Smooth muscle cell (in vitro differentiated cells): ENCODE measurements at regions not wholly inside any gene's neighbourhood (a gene's known extent, or its start where the extent isn't known, plus 50 kb on each side); places are given as distances from the start of the nearest gene placed in this dataset.

Experiments
- DNase-seq: peaks from one replicate; lab custom pipeline; 2025; ENCODE audit not compliant: unreplicated experiment; lab: John Stamatoyannopoulos, UW
- H2AFZ ChIP-seq: fragments of 200-600 bp; sonication (generic); 2 replicates; pipeline ENCODE4 v1.6.0; 2016; ENCODE audit warnings: antibody characterized with exemption, low read depth, mild to moderate bottlenecking
- H3F3A ChIP-seq: fragments of 200-600 bp; sonication (generic); 2 replicates; pipeline ENCODE4 v1.6.0; 2017; ENCODE audit warnings: antibody characterized with exemption, low read depth
- H3K27ac ChIP-seq: fragments of 200-600 bp; sonication (generic); 2 replicates; pipeline ENCODE4 v1.5.1; 2016; ENCODE audit warnings: low read depth, mild to moderate bottlenecking
- H3K27me3 ChIP-seq: fragments of 200-600 bp; sonication (generic); 2 replicates; pipeline ENCODE4 v1.6.1; 2016; ENCODE audit warnings: low read depth, mild to moderate bottlenecking
- H3K36me3 ChIP-seq: fragments of 200-600 bp; sonication (generic); 2 replicates; pipeline ENCODE4 v1.5.1; 2016; ENCODE audit warnings: low read depth
- H3K4me1 ChIP-seq: fragments of 200-600 bp; sonication (generic); 2 replicates; pipeline ENCODE4 v1.5.1; 2016; ENCODE audit warnings: low read depth
- H3K4me2 ChIP-seq: fragments of 200-600 bp; sonication (generic); 2 replicates; pipeline ENCODE4 v1.6.0; 2016; ENCODE audit warnings: mild to moderate bottlenecking
- H3K4me3 ChIP-seq: fragments of 200-600 bp; sonication (generic); 2 replicates; pipeline ENCODE4 v1.5.1; 2016; ENCODE audit warnings: mild to moderate bottlenecking
- H3K79me2 ChIP-seq: fragments of 200-600 bp; sonication (generic); 2 replicates; pipeline ENCODE4 v1.6.0; 2016; ENCODE audit warnings: low read depth, mild to moderate bottlenecking
- H3K9ac ChIP-seq: fragments of 200-600 bp; sonication (generic); 2 replicates; pipeline ENCODE4 v1.6.0; 2016; ENCODE audit warnings: low read depth
- H3K9me3 ChIP-seq: fragments of 200-600 bp; sonication (generic); replicated peaks from 2 replicates; pipeline ENCODE4 v1.5.1; 2016; ENCODE audit warnings: low read depth
- H4K20me1 ChIP-seq: fragments of 200-600 bp; sonication (generic); 2 replicates; pipeline ENCODE4 v1.6.0; 2016; ENCODE audit warnings: low read depth
- CTCF ChIP-seq: fragments of 200-600 bp; sonication (generic); IDR thresholded peaks from 2 replicates; pipeline ENCODE4 v1.5.1; 2017; ENCODE audit warnings: borderline replicate concordance, mild to moderate bottlenecking, antibody characterized with exemption; ENCODE audit not compliant: insufficient read depth, poor library complexity, severe bottlenecking
- WGBS: methylation state at CpG from one replicate; pipeline ENCODE4 v1.1.7; 2016; ENCODE audit warnings: low lambda C conversion rate; 5-methylcytosine and 5-hydroxymethylcytosine counted together

GRCh38 chr7:357531-358209 lies 67.7 kb downstream of the FOXL3 start:
- Histone ChIP-seq H3K9me3 (no peaks in the 10 kb centered on the region), H3K4me3 (no peak overlapping the region), H3K36me3 (no peaks in the 10 kb centered on the region), H3K27me3 (no peaks in the 10 kb centered on the region), H2AFZ (no peak overlapping the region), H3K4me1 (no peaks in the 10 kb centered on the region), H3K4me2 (no peak overlapping the region), H4K20me1 (no peaks in the 10 kb centered on the region), H3F3A (no peaks in the 10 kb centered on the region), H3K9ac (no peak overlapping the region), H3K27ac (no peak overlapping the region), H3K79me2 (no peaks in the 10 kb centered on the region)
- WGBS: 80% methylated on average over 12 of the region's 12 CpGs
- no peak for DNase-seq
- TF ChIP-seq CTCF: no peak

DNA sequence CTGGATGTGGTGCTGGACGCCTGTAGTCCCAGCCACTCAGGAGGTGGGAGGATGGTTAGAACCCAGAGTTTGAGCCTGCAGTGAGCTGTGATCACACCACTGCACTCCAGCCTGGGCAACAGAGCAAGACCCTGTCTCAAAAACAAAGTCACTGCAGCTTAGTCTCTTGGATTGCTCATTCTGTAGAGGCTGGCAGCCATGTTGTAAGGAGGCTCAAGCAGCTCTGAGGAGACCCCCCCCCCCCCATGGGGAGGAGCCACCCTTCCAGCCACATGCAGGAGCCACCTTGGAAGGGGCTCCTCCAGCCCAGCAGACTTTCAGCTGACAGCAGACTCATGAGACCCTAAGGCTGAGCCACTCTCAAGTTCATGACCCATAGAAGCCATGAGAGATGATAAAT lies 68.4 kb downstream of the FOXL3 start:
- no peak overlapping the region for H3K27ac ChIP-seq
- no peak overlapping the region for H2AFZ ChIP-seq
- DNase-seq: no peak
- WGBS: 82% methylated on average over 1 of the region's 1 CpG
- H3K27me3 ChIP-seq: no peaks in the 10 kb centered on the region
- H3K9ac ChIP-seq: no peak overlapping the region
- no peaks in the 10 kb centered on the region for H3F3A ChIP-seq
- no peaks in the 10 kb centered on the region for H3K4me1 ChIP-seq
- H4K20me1 ChIP-seq: no peaks in the 10 kb centered on the region
- TF ChIP-seq CTCF: no peak
- no peaks in the 10 kb centered on the region for H3K36me3 ChIP-seq
- H3K4me3 ChIP-seq: no peak overlapping the region
- no peaks in the 10 kb centered on the region for H3K9me3 ChIP-seq
- H3K4me2 ChIP-seq: no peak overlapping the region
- no peaks in the 10 kb centered on the region for H3K79me2 ChIP-seq

GRCh38 chr7:359226-359765 lies 69.3 kb downstream of the FOXL3 start:
- Histone ChIP-seq H3K4me1 (no peaks in the 10 kb centered on the region), H4K20me1 (no peaks in the 10 kb centered on the region), H3K36me3 (no peaks in the 10 kb centered on the region), H3K4me3 (no peak overlapping the region), H3K9ac (no peak overlapping the region), H3F3A (no peaks in the 10 kb centered on the region), H3K9me3 (no peaks in the 10 kb centered on the region), H3K27ac (no peak overlapping the region), H3K79me2 (no peaks in the 10 kb centered on the region), H3K27me3 (no peaks in the 10 kb centered on the region), H2AFZ (no peak overlapping the region), H3K4me2 (no peak overlapping the region)
- TF ChIP-seq CTCF: no peak
- 84% methylated on average over 19 of the region's 19 CpGs for WGBS
- DNase-seq: no peak

DNA sequence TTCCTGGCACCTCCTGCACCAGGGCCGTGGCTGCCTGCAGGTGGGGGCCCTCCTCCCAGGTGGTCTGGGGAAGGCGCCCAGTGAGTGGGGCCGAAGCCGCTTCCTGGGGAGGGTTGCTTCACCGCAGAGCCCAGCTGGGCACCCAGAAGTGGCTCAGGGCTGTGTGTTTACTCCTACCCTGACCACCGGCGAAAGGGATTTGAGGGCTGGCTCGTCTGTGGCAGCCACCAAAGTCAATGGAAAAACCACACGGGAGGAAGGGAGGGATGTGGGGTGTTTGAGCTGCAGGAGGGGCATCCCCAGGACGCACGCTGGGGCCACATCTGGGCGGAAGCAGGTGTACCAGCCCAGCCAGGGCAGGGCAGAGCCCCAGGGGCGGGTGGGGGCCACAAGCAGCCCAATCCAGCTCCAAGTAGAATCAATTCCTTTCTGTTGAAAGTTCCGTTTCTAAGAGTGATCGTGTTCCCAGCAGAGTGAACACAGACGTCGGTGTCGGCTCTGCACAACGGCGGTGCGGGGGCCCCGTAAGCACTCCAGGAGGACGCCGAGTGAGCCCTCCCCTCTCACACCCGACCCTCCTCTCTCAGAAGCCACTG lies 69.9 kb downstream of the FOXL3 start:
- H3K36me3 ChIP-seq: no peaks in the 10 kb centered on the region
- H2AFZ ChIP-seq: no peak overlapping the region

More for the DNA sequence above, 69.9 kb downstream of the FOXL3 start:
- WGBS: 73% methylated on average over 25 of the region's 25 CpGs
- Histone ChIP-seq H3K9me3 (no peaks in the 10 kb centered on the region), H3K27me3 (no peaks in the 10 kb centered on the region), H3K4me1 (no peaks in the 10 kb centered on the region), H3K4me3 (no peak overlapping the region), H3K9ac (no peak overlapping the region), H3F3A (no peaks in the 10 kb centered on the region), H3K4me2 (no peak overlapping the region), H3K27ac (no peak overlapping the region), H4K20me1 (no peaks in the 10 kb centered on the region), H3K79me2 (no peaks in the 10 kb centered on the region)
- no peak for DNase-seq
- no peak for TF ChIP-seq CTCF
